ENCODE measurements at regions not wholly inside any gene's neighbourhood (a gene's known extent, or its start where the extent isn't known, plus 50 kb on each side); places are given as distances from the start of the nearest gene placed in this dataset.

DNA sequence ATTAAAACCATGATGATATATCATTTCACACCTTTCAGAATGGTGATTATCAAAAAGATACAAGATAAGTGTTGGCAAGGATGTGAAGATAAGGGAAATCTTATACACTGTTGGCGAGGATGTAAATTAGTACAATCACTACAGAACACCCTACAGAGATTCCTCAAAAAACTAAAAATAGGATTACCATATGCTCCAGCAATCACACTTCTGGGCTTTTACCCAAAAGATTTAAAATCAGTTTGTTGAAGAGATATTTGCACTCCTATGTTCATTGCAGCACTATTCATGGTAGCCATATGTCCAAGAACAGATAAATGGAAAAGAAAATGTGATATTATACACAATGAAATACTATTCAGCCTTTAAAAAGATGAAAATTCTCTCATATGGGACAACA lies 240.4 kb downstream of the GABRG1 start:
- Histone ChIP-seq H3K79me2 (ENCODE audit: control insufficient read depth, low read length) (no peaks in the 10 kb centered on the region), H3K9me2 (replicated peaks; ENCODE audit: control insufficient read depth, low read length) (no peaks in the 10 kb centered on the region), H3K4me1 (ENCODE audit: control insufficient read depth, low read length) (no peaks in the 10 kb centered on the region), H3F3A (ENCODE audit: control insufficient read depth, insufficient read depth) (no peaks in the 10 kb centered on the region), H3K27me3 (ENCODE audit: control insufficient read depth, low read length) (no peaks in the 10 kb centered on the region), H3K27ac (ENCODE audit: low read depth, low read length) (no peak overlapping the region), H4K20me1 (ENCODE audit: control insufficient read depth, insufficient read depth, low read depth, low read length) (no peaks in the 10 kb centered on the region), H3K9me3 (ENCODE audit: control insufficient read depth, insufficient read depth, low read length) (no peaks in the 10 kb centered on the region), H3K4me2 (ENCODE audit: low read length) (no peak overlapping the region), H3K36me3 (ENCODE audit: control insufficient read depth, low read length) (no peaks in the 10 kb centered on the region), H3K4me3 (ENCODE audit: low read length) (no peak overlapping the region)
- TF ChIP-seq, protein P1, sequence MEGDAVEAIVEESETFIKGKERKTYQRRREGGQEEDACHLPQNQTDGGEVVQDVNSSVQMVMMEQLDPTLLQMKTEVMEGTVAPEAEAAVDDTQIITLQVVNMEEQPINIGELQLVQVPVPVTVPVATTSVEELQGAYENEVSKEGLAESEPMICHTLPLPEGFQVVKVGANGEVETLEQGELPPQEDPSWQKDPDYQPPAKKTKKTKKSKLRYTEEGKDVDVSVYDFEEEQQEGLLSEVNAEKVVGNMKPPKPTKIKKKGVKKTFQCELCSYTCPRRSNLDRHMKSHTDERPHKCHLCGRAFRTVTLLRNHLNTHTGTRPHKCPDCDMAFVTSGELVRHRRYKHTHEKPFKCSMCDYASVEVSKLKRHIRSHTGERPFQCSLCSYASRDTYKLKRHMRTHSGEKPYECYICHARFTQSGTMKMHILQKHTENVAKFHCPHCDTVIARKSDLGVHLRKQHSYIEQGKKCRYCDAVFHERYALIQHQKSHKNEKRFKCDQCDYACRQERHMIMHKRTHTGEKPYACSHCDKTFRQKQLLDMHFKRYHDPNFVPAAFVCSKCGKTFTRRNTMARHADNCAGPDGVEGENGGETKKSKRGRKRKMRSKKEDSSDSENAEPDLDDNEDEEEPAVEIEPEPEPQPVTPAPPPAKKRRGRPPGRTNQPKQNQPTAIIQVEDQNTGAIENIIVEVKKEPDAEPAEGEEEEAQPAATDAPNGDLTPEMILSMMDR (IDR thresholded peaks at IDR 0.05; ENCODE audit: low read depth, low read length, poor library complexity, severe bottlenecking): no peak
- TF ChIP-seq EZH2phosphoT487 (IDR thresholded peaks at IDR 0.05; ENCODE audit: borderline replicate concordance, low read length): no peak

DNA sequence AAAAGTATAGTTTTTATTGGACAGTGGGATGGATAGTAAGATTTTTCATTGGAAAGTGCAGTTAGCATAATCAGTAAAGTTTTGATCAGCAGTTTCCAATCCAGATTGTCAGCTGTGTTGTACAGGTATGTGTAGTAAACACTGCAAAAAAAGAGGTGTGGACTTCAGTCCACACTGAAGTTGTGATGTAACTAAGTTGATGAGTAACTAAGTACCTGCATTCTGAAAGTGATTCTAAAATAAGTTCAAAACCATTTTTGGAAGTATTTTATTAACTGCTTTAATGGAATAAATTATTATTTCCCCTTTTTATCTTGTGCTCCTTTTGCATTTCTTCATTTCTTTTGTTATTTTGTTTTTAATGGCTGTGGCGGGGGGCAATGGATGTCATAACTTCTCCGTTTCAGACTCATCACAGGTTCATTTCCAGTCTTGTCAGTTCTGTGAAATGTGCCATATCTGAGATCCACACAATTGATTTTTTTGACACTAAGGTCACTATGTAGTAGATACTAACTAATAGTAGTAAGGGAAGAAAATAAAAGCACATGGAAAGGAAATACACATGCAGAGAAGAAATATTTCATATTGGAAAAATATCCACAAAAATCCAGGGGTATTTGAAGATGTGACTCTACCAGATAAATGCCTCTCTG lies 247.5 kb downstream of the GABRG1 start:
- no peak for TF ChIP-seq EZH2phosphoT487 (IDR thresholded peaks at IDR 0.05; ENCODE audit: borderline replicate concordance, low read length)
- TF ChIP-seq, protein P1 (IDR thresholded peaks at IDR 0.05; ENCODE audit: low read depth, low read length, poor library complexity, severe bottlenecking): no peak

DNA sequence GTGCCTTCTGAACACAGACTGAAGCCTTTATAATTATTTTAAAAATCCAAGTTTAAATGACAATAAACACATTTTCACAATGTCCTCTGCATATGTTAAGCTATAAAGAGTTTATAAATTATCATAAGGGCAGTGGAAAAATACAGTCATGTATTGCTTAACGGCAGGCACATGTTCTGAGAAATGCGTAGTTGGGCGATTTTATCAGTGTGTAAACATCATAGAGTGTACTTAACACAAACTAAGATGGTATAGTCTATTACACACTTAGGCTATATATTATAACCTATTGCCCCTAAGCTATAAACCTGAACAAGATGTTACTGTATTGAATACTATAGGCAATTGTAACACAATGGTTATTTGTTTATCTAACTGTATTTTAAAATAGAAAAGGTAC lies 254.7 kb downstream of the GABRG1 start:
- Histone ChIP-seq H3K4me2 (ENCODE audit: low read length) (no peak overlapping the region), H3K36me3 (ENCODE audit: control insufficient read depth, low read length) (no peaks in the 10 kb centered on the region), H3K4me1 (ENCODE audit: control insufficient read depth, low read length) (no peaks in the 10 kb centered on the region), H3K9me3 (ENCODE audit: control insufficient read depth, insufficient read depth, low read length) (no peaks in the 10 kb centered on the region), H4K20me1 (ENCODE audit: control insufficient read depth, insufficient read depth, low read depth, low read length) (no peaks in the 10 kb centered on the region), H3K27ac (ENCODE audit: low read depth, low read length) (no peak overlapping the region), H3K4me3 (ENCODE audit: low read length) (no peak overlapping the region), H3K27me3 (ENCODE audit: control insufficient read depth, low read length) (no peaks in the 10 kb centered on the region), H3K9me2 (replicated peaks; ENCODE audit: control insufficient read depth, low read length) (no peaks in the 10 kb centered on the region), H3F3A (ENCODE audit: control insufficient read depth, insufficient read depth) (no peaks in the 10 kb centered on the region), H3K79me2 (ENCODE audit: control insufficient read depth, low read length) (no peaks in the 10 kb centered on the region)
- TF ChIP-seq, protein P1 (IDR thresholded peaks at IDR 0.05; ENCODE audit: low read depth, low read length, poor library complexity, severe bottlenecking): no peak
- no peak for TF ChIP-seq EZH2phosphoT487 (IDR thresholded peaks at IDR 0.05; ENCODE audit: borderline replicate concordance, low read length)

More for the DNA sequence above, 247.5 kb downstream of the GABRG1 start:
- Histone ChIP-seq H3F3A (ENCODE audit: control insufficient read depth, insufficient read depth) (no peaks in the 10 kb centered on the region), H3K9me2 (replicated peaks; ENCODE audit: control insufficient read depth, low read length) (no peaks in the 10 kb centered on the region), H3K4me2 (ENCODE audit: low read length) (no peak overlapping the region), H3K36me3 (ENCODE audit: control insufficient read depth, low read length) (no peaks in the 10 kb centered on the region), H3K4me1 (ENCODE audit: control insufficient read depth, low read length) (no peaks in the 10 kb centered on the region), H3K79me2 (ENCODE audit: control insufficient read depth, low read length) (no peaks in the 10 kb centered on the region), H4K20me1 (ENCODE audit: control insufficient read depth, insufficient read depth, low read depth, low read length) (no peaks in the 10 kb centered on the region), H3K27me3 (ENCODE audit: control insufficient read depth, low read length) (no peaks in the 10 kb centered on the region), H3K4me3 (ENCODE audit: low read length) (no peak overlapping the region), H3K9me3 (ENCODE audit: control insufficient read depth, insufficient read depth, low read length) (no peaks in the 10 kb centered on the region), H3K27ac (ENCODE audit: low read depth, low read length) (no peak overlapping the region)

All from DOHH2 (cell line).